HK-2 (cell line): ENCODE measurements at regions not wholly inside any gene's neighbourhood (a gene's known extent, or its start where the extent isn't known, plus 50 kb on each side); places are given as distances from the start of the nearest gene placed in this dataset.
"Not testable (repeated sequence)": the region's sequence is repeated elsewhere in the genome, so short reads cannot be mapped to it uniquely, and the experiment has no call there.

ENCODE experiments used
- DNase-seq: peaks from one replicate; pipeline ENCODE4 v3.0.0-alpha.2; 2018; ENCODE audit not compliant: unreplicated experiment

GRCh38 chr17:34012709-34013375 is 242.2 kb upstream of the CCL2 start:
- DNase-seq = no peak

DNA sequence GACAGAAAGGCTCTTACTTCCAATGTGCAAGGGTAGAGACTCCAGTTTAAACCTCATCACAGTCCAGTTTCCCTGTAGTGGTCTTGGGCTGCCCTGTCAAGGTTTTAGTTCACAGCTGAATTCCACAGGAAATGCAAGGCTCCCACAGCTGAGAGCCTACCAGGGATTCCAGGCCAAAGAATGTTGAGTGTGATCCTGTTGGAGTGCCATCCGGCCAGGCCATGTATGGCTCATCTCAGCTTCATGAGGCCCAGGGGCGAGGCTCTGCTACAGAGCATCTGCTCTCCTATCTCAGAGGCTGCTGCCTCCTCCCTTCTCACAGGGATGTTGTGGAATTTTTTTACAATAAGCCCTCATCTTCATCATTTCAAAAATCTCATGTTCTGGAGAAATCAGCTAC is 239.8 kb upstream of the CCL2 start:
- no peak for DNase-seq

DNA sequence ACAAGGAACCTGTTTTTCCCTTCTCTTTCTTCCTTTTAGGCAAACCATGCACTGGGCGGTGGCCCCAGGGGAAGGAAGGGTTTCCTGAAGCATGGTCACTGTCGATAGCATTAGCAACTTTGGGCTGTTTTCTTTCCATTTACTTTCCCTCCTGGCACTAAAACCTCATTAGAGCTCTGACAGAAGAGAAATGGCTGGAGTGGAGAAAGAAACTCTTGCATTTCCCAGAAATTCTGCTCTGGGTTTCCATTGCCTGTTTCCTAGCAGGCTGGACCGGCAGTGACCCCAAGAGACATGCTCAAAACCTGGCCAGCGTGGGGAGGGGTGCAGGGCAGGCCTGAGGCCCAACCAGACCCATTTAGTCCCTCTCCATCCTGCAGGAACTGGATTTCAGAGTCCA is 230.7 kb upstream of the CCL2 start:
- no peak for DNase-seq

DNA sequence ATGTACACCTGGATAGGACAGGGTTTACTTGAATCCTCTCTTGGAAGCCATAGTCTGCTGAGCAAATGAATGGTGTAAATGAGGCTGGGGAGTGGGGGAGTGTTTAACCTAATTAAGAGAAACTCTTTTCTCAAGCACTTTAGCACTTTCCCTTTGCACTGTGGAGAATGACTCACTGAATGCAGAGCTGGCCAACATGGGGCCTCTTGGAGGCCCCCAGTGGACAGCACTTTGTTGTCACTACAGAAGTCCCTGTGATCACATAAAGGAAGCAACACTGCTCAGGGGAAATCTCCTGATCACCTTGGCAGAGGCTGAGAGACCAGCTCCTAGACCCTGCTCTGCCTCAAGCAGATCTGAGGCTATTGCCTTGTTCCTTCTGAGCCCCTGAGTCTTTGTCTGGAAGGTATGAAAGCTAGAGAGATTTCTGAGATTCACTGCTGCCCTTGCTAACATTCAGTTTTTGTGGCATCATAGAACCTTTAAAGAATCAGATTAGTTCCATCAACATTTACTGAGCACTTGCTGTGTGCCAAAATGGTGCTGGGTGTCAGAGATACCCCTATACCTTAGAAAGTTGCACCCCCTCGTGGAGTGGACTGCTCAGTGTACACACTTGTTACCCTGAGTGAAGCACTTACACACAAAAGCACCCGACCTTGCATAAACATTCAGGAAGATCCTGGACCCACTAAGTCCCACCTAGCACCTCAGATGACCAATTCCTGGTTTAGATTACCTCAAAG is 230.1 kb upstream of the CCL2 start:
- no peak for DNase-seq

- not testable (repeated sequence) for DNase-seq
Measured at GRCh38 chr17:34030601-34031000, 224.5 kb upstream of the CCL2 start.

DNA sequence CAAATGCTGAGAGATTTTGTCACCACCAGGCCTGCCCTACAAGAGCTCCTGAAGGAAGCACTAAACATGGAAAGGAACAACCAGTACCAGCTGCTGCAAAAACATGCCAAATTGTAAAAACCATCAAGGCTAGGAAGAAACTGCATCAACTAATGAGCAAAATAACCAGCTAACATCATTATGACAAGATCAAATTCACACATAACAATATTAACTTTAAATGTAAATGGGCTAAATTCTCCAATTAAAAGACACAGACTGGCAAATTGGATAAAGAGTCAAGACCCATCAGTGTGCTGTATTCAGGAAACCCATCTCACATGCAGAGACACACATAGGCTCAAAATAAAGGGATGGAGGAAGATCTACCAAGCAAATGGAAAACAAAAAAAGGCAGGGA is 222.8 kb upstream of the CCL2 start:
- not testable (repeated sequence) for DNase-seq

- DNase-seq = not testable (repeated sequence)
Measured at GRCh38 chr17:34038786-34039185, 216.3 kb upstream of the CCL2 start.

DNA sequence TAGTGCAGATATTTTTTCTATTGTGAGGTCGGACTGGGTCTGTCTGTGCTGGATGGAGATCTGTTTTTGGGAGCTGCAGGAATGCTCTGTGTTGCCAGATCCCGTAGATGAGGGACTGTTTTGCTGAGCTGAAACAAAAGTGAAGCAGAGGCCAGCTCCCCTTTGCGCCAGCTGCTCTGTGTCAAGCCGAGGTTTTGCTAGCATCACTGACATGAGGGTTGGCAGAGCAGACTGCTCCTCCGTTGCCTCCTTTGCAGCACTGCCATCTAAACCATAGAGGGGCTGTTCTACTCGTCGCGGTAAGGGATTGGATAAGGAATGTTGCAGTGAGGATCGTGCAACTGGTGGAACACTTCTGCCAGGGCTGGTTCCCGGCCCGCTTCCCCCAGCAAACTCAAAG is 215.9 kb upstream of the CCL2 start:
- DNase-seq = not testable (repeated sequence)

- DNase-seq = not testable (repeated sequence)
Measured at GRCh38 chr17:34039759-34040555, 215.1 kb upstream of the CCL2 start.

DNA sequence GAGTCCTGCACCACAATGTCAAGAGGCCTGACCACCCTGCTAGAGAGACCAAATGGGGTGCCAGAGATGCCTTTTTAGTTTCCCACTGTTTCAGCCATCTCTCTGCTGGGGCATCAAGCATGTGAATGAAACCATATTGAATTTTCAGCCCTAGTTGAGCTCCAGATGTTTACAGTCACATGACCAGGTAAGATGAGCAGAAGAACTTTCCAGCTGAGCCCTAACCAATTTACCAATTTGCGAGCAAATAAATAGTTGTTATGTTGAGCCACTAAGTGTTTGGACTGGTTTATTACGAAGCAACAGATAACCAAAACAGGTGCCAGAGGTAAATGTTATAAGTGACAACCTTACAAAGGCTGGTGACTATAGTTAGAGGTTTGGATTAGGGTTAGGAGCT is 209.1 kb upstream of the CCL2 start:
- no peak for DNase-seq

DNA sequence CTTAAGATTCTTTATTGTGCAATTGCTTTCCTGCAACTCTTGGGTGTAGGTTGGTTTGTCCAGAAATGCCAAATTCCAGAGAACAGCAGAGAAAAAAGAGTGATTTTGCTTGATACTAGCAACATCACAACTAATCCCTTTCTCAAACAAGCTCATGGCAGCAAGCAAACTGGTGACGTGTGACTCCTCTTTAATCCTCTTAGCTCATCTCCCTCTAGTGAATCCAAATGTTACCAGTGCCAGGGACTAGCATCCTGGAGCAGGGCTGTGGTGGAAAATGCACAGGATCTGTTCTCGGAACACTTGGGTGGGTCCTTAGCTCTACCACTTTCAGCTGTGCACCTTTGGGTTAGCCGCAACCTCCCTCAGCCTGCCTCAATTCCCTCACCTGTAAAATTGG is 204.0 kb upstream of the CCL2 start:
- DNase-seq = no peak

- DNase-seq = no peak
Measured at GRCh38 chr17:34054495-34054894, 200.6 kb upstream of the CCL2 start.

- no peak for DNase-seq
Measured at GRCh38 chr17:34055606-34056005, 199.5 kb upstream of the CCL2 start.

DNA sequence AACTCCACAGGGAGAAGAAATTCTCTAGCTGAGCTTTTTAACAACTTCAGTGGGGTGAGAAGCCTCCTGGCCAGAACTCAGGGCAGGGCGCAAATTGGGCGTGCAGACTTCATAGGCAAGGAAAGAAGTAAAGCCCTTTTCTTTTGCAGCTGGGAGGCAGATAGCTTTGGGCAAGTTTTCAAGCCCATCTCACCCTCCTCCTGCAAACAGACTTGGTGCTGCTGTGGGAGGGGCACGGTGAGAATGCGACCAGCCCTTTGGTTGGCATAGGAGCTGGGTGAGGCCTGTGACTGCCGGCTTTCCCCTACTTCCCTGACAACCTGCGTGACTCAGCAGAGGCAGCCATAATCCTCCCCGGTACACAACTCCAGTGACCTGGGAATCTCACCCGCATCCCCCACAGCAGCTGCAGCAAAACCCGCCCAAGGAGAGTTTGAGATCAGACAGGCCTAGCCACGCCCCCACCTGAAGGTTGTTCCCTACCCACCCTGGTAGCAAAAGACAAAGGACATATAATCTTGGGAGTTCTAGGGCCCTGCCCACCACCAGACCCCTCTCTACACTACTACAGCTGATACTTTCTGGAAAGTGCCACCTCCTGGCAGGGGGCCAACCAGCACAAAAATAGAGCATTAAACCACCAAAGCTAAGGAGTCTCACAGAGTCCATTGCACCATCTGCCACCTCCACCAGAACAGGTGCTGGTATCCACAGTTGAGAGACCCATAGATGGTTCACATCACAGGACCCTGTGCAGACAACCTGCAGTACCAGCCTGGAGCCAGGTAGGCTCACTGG is 195.5 kb upstream of the CCL2 start:
- no peak for DNase-seq

DNA sequence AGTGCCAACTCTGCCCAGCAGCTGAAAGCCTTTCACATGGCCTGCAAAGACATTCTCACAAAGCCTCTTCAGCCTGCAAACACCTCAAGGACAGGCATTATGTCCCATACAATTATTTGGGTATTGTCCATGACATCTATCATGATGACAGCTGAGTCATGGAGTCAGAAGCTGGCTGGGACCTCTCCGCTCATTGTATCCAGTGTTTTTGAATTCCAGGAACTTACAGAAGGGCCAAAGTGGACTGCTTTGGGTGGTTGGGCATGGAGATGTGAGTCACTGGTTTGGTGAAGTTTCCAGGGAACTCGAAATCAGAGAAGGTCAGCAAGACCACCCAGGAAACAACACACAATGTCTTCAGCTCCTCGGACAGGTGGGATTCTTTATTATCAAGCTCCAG is 188.6 kb upstream of the CCL2 start:
- DNase-seq = no peak

GRCh38 chr17:34067011-34067410 is 188.1 kb upstream of the CCL2 start:
- no peak for DNase-seq

DNA sequence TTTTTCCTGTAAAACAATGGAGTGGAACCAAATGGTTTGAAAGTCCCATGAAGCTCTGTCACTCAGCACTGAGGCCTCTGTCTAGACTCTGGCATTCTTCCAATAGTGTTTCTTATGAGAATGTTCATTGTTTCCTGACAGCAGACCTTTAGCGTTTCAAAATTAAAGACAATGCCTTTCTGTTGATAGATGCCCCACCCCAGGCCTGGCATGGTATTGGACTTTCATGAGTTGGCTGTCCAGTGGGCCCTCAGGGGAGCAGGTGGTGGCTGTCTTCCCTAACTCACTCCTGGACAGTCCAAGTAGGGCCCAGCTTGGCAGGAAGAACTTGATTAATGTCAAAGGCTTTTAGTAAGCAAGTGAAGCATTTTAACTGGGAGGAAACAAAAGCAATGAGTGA is 186.5 kb upstream of the CCL2 start:
- no peak for DNase-seq

DNA sequence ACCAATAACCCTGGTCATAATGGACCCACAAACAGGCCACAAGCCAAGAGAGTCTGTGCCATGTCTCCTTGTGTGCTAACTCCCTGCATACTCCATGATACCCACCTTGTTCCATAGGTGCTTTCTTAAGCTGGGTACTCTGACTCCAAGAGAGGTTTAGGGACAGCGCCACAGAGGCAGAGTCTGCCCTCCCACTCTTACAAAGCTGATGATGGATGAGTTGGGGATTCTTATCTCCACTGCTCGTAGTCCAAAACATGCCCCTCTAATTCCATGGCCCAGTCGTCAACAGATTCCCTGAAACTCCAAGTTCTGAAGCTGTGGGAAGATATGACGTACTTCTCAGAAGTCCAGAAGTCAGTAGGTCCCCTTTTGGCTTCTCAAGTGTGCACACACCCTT is 184.4 kb upstream of the CCL2 start:
- no peak for DNase-seq

DNA sequence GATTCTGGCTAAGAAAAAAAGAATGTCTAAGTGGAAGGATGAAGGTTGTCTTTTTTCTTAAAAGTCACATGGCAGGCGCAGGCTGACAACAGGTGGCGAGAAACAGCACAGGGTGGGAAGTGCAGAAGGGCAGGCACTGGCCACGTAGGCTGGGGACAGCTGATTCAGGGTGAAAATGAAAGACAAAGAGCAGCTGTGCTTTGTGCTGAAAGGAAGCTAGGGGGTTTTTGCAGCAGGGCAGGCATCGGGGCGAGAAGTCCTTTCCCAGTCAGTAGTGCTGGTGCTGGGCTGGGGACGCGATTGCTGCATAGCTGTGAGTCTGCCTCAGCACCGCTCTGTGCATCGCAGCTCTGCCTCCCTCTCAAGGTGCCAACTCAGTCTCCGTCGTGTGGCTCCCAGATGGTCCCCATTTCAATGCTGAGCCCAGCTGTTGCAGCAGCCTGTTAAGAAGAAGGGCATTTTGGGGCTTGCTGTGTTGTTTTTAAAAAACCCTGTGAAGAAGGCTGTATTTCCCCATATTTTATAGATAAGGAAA is 183.1 kb upstream of the CCL2 start:
- DNase-seq = no peak

DNA sequence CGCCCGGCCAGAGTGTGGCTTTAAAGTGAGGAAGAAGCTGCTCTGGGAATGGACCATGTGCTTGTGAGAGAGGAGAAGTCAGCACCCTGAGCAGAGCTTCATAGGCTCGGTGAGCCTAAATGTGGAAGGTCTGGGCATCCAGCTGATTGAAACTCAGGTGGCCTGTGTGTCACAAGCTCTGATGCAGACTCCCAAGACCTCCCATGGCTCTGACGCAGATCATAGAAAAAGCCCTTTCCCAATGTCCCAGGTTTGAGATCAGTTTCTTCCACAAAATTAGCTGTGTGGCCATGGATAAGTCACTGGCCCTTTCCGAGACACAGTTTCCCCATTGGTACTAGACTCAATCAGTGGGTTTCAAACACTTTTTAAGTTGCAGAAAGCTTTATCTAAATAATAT is 180.0 kb upstream of the CCL2 start:
- no peak for DNase-seq

DNA sequence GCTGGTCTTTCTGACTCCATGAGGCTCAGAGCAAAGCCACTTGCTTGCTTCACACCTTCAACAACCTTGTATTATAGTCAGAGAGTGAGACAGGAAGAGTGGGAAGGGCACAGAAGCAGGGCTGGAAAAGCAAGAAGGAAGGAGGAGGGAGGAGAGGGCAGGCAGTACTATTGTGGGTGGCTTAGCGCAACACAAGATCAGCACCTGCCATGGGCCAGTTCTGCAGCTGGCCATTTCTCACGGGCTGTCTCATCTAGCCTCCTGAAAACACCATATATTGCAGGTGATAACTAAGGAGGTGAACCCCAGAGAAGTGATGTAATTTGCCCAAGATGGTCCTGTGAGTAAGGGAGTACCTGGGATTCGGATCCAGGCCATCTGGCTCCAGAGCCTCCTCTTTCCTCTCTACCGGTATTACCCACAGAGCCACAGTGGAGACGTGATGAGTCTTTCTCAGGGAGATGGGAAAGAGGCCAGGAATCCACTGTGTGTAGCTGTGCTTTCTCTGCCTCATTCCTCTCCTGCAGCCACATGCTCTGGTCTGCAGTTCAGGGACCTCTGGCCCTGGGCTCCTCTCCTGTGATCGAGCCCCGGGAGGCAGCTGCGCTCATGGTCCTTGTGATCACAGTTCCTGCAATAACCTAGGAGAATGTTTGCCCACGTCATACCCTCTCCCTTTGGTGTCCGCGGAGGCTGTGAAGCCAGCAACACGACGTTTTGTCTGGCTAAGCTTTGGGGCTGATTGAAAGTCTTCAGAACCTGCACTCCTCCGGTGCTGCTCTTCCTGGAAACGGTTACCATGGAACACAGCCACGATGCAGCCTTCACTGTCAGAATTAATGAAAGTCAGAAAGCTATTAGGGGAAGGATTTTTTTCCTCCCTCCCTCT is 178.1 kb upstream of the CCL2 start:
- no peak for DNase-seq
